IPS-15b (cell line): ENCODE measurements at regions not wholly inside any gene's neighbourhood (a gene's known extent, or its start where the extent isn't known, plus 50 kb on each side); places are given as distances from the start of the nearest gene placed in this dataset.
"Not testable (repeated sequence)": the region's sequence is repeated elsewhere in the genome, so short reads cannot be mapped to it uniquely, and the experiment has no call there.

ENCODE experiments used
- H3K27me3 ChIP-seq: one replicate; pipeline ENCODE4 v1.6.1; 2013; ENCODE audit warnings: low read length; ENCODE audit not compliant: control insufficient read depth, insufficient read depth
- H3K36me3 ChIP-seq: one replicate; pipeline ENCODE4 v1.6.1; 2013; ENCODE audit warnings: low read length; ENCODE audit not compliant: control insufficient read depth, insufficient read depth
- H3K4me1 ChIP-seq: one replicate; pipeline ENCODE4 v1.6.1; 2013; ENCODE audit warnings: mild to moderate bottlenecking, low read length; ENCODE audit not compliant: control insufficient read depth, insufficient read depth
- H3K4me3 ChIP-seq: one replicate; pipeline ENCODE4 v1.5.1; 2013; ENCODE audit warnings: low read depth, low read length
- H3K9ac ChIP-seq: one replicate; pipeline ENCODE4 v1.6.1; 2013; ENCODE audit warnings: low read depth, mild to moderate bottlenecking, low read length
- H3K9me3 ChIP-seq: one replicate; pipeline ENCODE4 v1.6.1; 2013; ENCODE audit warnings: mild to moderate bottlenecking, low read length; ENCODE audit not compliant: control insufficient read depth, insufficient read depth

DNA sequence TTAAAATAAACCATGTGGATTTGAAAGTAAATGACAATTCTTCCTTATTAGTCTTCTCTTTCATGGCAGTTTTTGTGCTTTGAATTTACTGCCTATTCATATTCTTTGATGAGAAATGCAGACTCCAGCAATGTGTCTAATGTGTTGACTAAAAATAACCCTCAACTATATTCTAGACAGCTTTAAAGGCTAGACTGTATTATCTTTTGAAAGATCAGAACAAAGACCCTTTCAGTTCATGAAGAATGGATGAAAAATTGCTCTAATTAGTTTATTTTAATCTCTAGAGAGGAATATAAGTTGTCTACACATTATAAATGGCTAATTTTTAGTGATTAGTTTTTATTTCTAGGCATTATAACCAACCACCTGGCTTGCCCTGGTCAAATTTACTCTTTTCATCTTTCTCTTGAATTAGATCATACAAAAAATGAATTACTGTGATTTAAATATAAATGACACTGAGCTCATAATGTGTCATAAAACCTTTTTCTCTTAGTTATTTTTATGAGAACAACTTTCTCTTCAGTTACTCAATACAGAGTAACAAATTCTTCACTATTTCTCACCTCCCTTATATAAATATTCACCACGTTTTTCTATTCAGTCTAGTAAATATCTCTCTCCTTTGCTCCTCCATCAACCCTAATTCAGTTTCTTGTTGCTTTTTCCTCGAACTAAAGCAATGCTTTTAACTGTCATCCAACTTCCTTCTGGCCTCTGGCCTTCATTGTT, 428.5 kb upstream of the TMPRSS15 start:
- no peaks in the 10 kb centered on the region for H3K36me3 ChIP-seq
- no peak overlapping the region for H3K4me3 ChIP-seq
- no peaks in the 10 kb centered on the region for H3K9me3 ChIP-seq
- H3K9ac ChIP-seq, result no peak overlapping the region
- no peaks in the 10 kb centered on the region for H3K27me3 ChIP-seq
- H3K4me1 ChIP-seq, result no peaks in the 10 kb centered on the region

DNA sequence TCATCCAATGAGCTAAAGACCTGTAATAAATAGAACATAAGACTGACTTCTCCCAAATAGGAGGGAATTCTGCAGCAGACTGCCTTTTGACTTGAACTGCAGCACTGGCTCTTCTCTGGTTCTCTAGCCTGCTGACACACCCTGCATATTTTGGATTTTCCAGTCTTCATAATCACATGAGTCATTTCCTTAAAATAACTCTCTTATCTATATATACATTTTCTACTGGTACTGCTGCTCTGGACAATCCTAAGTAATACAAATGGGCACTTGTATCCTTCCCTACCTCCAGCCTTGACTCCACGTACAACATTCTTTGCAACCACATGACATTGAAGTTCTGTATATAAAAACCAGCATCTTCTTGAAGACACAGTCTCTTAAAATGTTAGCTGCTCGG, 429.4 kb upstream of the TMPRSS15 start:
- Histone ChIP-seq H3K9me3 (no peaks in the 10 kb centered on the region), H3K9ac (no peak overlapping the region), H3K4me1 (no peaks in the 10 kb centered on the region), H3K36me3 (no peaks in the 10 kb centered on the region), H3K4me3 (no peak overlapping the region), H3K27me3 (no peaks in the 10 kb centered on the region)

DNA sequence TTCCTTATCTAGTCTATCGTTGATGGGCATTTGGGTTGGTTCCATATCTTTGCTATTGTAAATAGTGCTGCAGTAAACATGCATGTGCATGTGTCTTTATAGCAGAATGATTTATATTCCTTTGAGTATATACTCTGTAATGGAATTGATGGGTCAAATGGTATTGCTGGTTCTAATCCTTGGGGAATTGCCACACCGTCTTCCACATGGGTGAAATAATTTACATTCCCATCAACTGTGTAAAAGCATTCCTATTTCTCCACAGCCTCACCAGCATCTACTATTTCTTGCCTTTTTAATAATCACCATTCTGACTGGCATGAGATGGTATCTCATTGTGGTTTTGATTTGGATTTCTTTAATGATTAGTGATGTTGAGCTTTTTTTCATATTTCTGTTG, 430.5 kb upstream of the TMPRSS15 start:
- H3K9me3 ChIP-seq, H3K36me3 ChIP-seq, H3K9ac ChIP-seq, H3K4me1 ChIP-seq, H3K4me3 ChIP-seq, H3K27me3 ChIP-seq: not testable (repeated sequence)

GRCh38 chr21:18840239-18840638, 436.7 kb upstream of the TMPRSS15 start:
- H3K9ac ChIP-seq, result no peak overlapping the region
- H3K4me1 ChIP-seq, result no peaks in the 10 kb centered on the region
- H3K27me3 ChIP-seq, result no peaks in the 10 kb centered on the region
- no peaks in the 10 kb centered on the region for H3K36me3 ChIP-seq
- H3K9me3 ChIP-seq, result no peaks in the 10 kb centered on the region
- no peak overlapping the region for H3K4me3 ChIP-seq

GRCh38 chr21:18857606-18858005, 454.0 kb upstream of the TMPRSS15 start:
- not testable (repeated sequence) for H3K4me3 ChIP-seq, H3K9ac ChIP-seq, H3K4me1 ChIP-seq, H3K9me3 ChIP-seq, H3K27me3 ChIP-seq, H3K36me3 ChIP-seq

- Histone ChIP-seq H3K9me3 (no peaks in the 10 kb centered on the region), H3K4me1 (no peaks in the 10 kb centered on the region), H3K9ac (no peak overlapping the region), H3K4me3 (no peak overlapping the region), H3K27me3 (no peaks in the 10 kb centered on the region), H3K36me3 (no peaks in the 10 kb centered on the region)
Observed at GRCh38 chr21:18869104-18869503, 465.5 kb upstream of the TMPRSS15 start.

DNA sequence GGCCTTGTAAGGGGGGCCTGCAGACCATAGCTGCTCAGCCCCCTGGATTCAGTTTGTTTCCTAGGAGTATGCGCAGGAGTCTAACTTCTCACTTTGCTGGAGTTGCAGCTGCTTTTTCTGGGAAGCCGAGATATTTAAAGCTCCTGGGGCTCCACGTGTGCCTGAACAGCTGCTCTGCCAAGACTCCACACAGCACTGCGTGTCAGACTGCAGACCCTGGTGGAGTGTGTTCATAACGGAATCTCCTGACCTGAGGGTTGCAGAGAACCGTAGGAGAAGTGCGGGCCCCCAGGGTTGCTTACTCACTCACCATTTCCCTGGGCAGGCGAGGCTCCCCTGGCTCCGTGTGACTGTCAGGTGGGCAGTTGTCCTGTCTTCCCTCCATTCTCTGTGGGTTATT, 474.3 kb upstream of the TMPRSS15 start:
- Histone ChIP-seq H3K9ac (no peak overlapping the region), H3K4me1 (no peaks in the 10 kb centered on the region), H3K27me3 (no peaks in the 10 kb centered on the region), H3K4me3 (no peak overlapping the region), H3K9me3 (peaks cover 8% of the 10 kb centered on the region), H3K36me3 (no peaks in the 10 kb centered on the region)

- H3K9ac ChIP-seq, result no peak overlapping the region
Observed at GRCh38 chr21:18887922-18888602, 484.5 kb upstream of the TMPRSS15 start.

GRCh38 chr21:18893406-18893805, 489.8 kb upstream of the TMPRSS15 start:
- Histone ChIP-seq H3K4me1 (no peaks in the 10 kb centered on the region), H3K27me3 (no peaks in the 10 kb centered on the region), H3K36me3 (no peaks in the 10 kb centered on the region), H3K9ac (no peak overlapping the region), H3K4me3 (no peak overlapping the region), H3K9me3 (no peaks in the 10 kb centered on the region)

More at GRCh38 chr21:18887922-18888602, 484.5 kb upstream of the TMPRSS15 start:
- H3K4me1 ChIP-seq, result no peaks in the 10 kb centered on the region
- H3K4me3 ChIP-seq, result no peak overlapping the region
- H3K9me3 ChIP-seq, result no peaks in the 10 kb centered on the region
- H3K36me3 ChIP-seq, result no peaks in the 10 kb centered on the region
- H3K27me3 ChIP-seq, result no peaks in the 10 kb centered on the region

DNA sequence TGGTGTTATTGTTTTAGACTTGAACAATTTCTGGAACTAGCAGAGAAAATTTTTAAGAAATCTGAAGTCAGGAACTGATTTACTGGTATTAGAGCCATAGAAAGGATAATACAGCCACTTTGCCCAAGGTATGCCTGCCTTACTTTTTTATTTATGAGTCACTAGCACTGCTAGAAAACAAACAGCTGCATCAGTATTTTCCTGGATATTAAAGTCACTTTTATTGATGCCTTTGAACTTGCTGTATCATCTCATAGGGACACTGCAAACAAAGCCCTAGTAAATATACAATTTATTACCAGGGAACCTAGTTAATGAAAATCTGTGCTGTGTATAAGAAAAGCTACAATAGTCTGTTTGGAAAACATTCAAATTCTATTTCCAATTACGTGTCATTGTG, 490.8 kb upstream of the TMPRSS15 start:
- no peak overlapping the region for H3K9ac ChIP-seq
- H3K4me1 ChIP-seq, result no peaks in the 10 kb centered on the region
- H3K36me3 ChIP-seq, result no peaks in the 10 kb centered on the region
- no peak overlapping the region for H3K4me3 ChIP-seq
- no peaks in the 10 kb centered on the region for H3K27me3 ChIP-seq
- H3K9me3 ChIP-seq, result no peaks in the 10 kb centered on the region

DNA sequence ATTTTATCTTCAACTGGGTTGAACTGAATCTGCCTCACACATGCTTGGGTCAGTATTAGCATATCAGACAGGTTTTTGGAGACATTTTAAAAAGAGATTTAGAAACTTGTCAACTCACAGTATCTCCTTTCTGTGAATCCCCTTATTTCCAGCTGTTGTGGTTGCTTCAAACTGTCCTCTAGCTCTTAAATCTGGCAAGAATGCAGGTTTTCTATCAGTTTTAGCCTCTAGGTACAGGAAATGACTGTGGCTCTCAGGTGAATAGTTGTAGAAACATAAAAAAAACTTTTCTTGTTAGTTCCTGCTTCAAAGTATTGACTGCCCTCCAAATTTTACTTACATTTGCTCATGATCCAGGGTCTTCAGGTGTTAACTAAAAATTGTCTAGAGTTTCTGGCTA, 495.7 kb upstream of the TMPRSS15 start:
- Histone ChIP-seq H3K36me3 (no peaks in the 10 kb centered on the region), H3K9ac (no peak overlapping the region)

DNA sequence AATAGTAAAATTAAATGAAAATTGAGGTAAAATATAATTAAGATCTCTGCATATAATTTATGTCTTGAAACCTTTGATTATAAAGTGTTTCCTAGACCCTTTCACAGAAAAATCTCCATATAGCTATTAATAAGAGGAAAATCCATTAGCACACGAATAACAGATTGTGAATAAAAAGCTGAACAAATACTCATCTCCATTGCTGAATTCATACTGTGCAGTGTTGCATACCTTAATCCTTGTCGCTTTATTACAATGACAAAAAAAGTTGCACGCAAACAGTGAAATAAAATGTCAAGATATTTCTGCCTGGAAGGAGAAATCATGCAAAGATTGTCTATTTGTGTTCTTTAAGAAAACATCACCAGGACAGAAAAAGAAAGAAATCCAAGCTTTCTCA, 499.1 kb upstream of the TMPRSS15 start:
- Histone ChIP-seq H3K4me3 (no peak overlapping the region), H3K36me3 (no peaks in the 10 kb centered on the region), H3K27me3 (no peaks in the 10 kb centered on the region), H3K4me1 (no peaks in the 10 kb centered on the region), H3K9ac (no peak overlapping the region), H3K9me3 (no peaks in the 10 kb centered on the region)

More for the DNA sequence above, 495.7 kb upstream of the TMPRSS15 start:
- no peak overlapping the region for H3K4me3 ChIP-seq
- no peaks in the 10 kb centered on the region for H3K27me3 ChIP-seq
- no peaks in the 10 kb centered on the region for H3K4me1 ChIP-seq
- H3K9me3 ChIP-seq, result no peaks in the 10 kb centered on the region
